Aorta (tissue), 5 donors: ENCODE measurements at regions not wholly inside any gene's neighbourhood (a gene's known extent, or its start where the extent isn't known, plus 50 kb on each side); places are given as distances from the start of the nearest gene placed in this dataset.
"Not testable (repeated sequence)": the region's sequence is repeated elsewhere in the genome, so short reads cannot be mapped to it uniquely, and the experiment has no call there.

ENCODE experiments used
- ATAC-seq: fragments of 200-7000 bp; cut with Tn5 transposase; one replicate; pipeline ENCODE4 v1.9.1; 2022; ENCODE audit warnings: moderate library complexity; ENCODE audit not compliant: low FRiP score
- DNase-seq, 2 donors: peaks; one replicate each; pipeline ENCODE4 v3.0.0-alpha.2; 2020
- H3K27ac ChIP-seq, 2 donors: one replicate each; pipeline ENCODE4 v1.5.1; 2013; ENCODE audit warnings: low read length in 2 of 2, mild to moderate bottlenecking in 2 of 2, moderate library complexity in 2 of 2, control low read depth in 1 of 2, inconsistent platforms in 1 of 2, low read depth in 1 of 2
- H3K27me3 ChIP-seq, 2 donors: one replicate each; pipeline ENCODE4 v1.6.1; 2013; ENCODE audit warnings: control low read depth in 1 of 2, low read length in 1 of 2, mild to moderate bottlenecking in 1 of 2, moderate library complexity in 1 of 2; ENCODE audit not compliant: insufficient read depth in 2 of 2, control insufficient read depth in 1 of 2
- H3K36me3 ChIP-seq, 2 donors: one replicate each; pipeline ENCODE4 v1.6.1; 2013; ENCODE audit warnings: control low read depth in 1 of 2, low read length in 1 of 2, mild to moderate bottlenecking in 1 of 2; ENCODE audit not compliant: insufficient read depth in 2 of 2, control insufficient read depth in 1 of 2
- H3K4me1 ChIP-seq, 2 donors: one replicate each; pipeline ENCODE4 v1.6.1; 2013; ENCODE audit warnings: low read length in 2 of 2, control low read depth in 1 of 2, mild to moderate bottlenecking in 1 of 2, moderate library complexity in 1 of 2; ENCODE audit not compliant: insufficient read depth in 2 of 2, control insufficient read depth in 1 of 2
- H3K4me3 ChIP-seq, 2 donors: one replicate each; pipeline ENCODE4 v1.5.1; 2013; ENCODE audit warnings: low read length in 2 of 2, control low read depth in 1 of 2, mild to moderate bottlenecking in 1 of 2
- H3K9me3 ChIP-seq: one replicate; pipeline ENCODE4 v1.6.1; 2013; ENCODE audit warnings: mild to moderate bottlenecking, low read length; ENCODE audit not compliant: control insufficient read depth
- WGBS, 2 donors: extraction: QIAGEN DNeasy Blood & Tissue Kit; methylation state at CpG; one replicate each; pipeline ENCODE4 v1.1.7; 2013; 5-methylcytosine and 5-hydroxymethylcytosine counted together
- intact Hi-C, 2 donors: fragments of 100-400 bp; cut with DNase I; formaldehyde crosslinking; loops; one replicate each; pipeline versions ENCODE4 v1.14.2 to v1.15.0; 2022
- donor health status: healthy with polysubstance abuse.
- donor health status: Bipolar disorder and iron deficiency.
- donor health status: DM: no; HTN: no; CAD: no.
- donor health status: DM: no; HTN: no; CAD: no.
- donor health status: DM: yes; HTN: yes; CAD: no.

GRCh38 chr12:13924286-13924685 is 57.1 kb downstream of the GRIN2B start:
- intact Hi-C loops, result no loop called here
- no peak overlapping the region for H3K27ac ChIP-seq
- H3K9me3 ChIP-seq, result no peaks in the 10 kb centered on the region
- H3K4me3 ChIP-seq, result no peak overlapping the region
- DNase-seq (no peak), ATAC-seq (no peak)
- no peaks in the 10 kb centered on the region for H3K4me1 ChIP-seq
- H3K36me3 ChIP-seq, result no peaks in the 10 kb centered on the region
- no peaks in the 10 kb centered on the region for H3K27me3 ChIP-seq
- WGBS, 2 donors, result 48 to 56% methylated on average over 2 of the region's 2 CpGs

DNA sequence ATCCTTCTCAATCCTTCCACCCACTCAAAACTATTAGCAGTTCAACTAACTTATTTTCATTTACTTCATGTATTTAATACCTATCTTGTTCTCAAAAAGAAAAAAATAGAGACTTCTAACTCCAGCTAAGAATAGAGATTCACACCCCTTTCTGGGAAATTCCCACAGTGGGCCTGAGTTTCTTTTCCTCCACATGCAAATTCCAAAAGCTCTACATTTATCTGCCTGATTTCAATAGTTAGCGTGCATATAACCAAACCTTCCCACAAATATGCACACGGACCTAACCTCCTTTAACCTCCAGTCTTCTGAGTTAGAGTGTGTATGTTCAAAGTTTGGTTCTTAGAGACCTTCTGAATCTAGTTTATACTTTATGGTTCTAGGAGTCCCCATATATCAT is 62.5 kb downstream of the GRIN2B start:
- no peak overlapping the region for H3K4me3 ChIP-seq
- no peaks in the 10 kb centered on the region for H3K27me3 ChIP-seq
- no peaks in the 10 kb centered on the region for H3K36me3 ChIP-seq
- no peak for DNase-seq
- no peaks in the 10 kb centered on the region for H3K4me1 ChIP-seq
- no peak for ATAC-seq
- intact Hi-C loops, result no loop called here
- no peaks in the 10 kb centered on the region for H3K9me3 ChIP-seq
- 23 to 30% methylated on average over 2 of the region's 2 CpGs for WGBS, 2 donors
- H3K27ac ChIP-seq, result no peak overlapping the region

- no peaks in the 10 kb centered on the region for H3K36me3 ChIP-seq
- no peaks in the 10 kb centered on the region for H3K4me1 ChIP-seq
- H3K9me3 ChIP-seq, result no peaks in the 10 kb centered on the region
- 62 to 72% methylated on average over 5 of the region's 5 CpGs for WGBS, 2 donors
- ATAC-seq (no peak), DNase-seq (no peak)
- no peak overlapping the region for H3K4me3 ChIP-seq
- intact Hi-C loops, result no loop called here
- H3K27ac ChIP-seq, result no peak overlapping the region
- no peaks in the 10 kb centered on the region for H3K27me3 ChIP-seq
Observed at GRCh38 chr12:13915096-13915495, 66.3 kb downstream of the GRIN2B start.

- Histone ChIP-seq H3K9me3 (no peaks in the 10 kb centered on the region), H3K36me3 (no peaks in the 10 kb centered on the region), H3K4me1 (no peaks in the 10 kb centered on the region), H3K27ac (no peak overlapping the region), H3K27me3 (no peaks in the 10 kb centered on the region), H3K4me3 (no peak overlapping the region)
- intact Hi-C loops, result no loop called here
- DNase-seq (no peak), ATAC-seq (no peak)
- WGBS, 2 donors, result 68 to 75% methylated on average over 2 of the region's 2 CpGs
Observed at GRCh38 chr12:13913371-13913770, 68.0 kb downstream of the GRIN2B start.

DNA sequence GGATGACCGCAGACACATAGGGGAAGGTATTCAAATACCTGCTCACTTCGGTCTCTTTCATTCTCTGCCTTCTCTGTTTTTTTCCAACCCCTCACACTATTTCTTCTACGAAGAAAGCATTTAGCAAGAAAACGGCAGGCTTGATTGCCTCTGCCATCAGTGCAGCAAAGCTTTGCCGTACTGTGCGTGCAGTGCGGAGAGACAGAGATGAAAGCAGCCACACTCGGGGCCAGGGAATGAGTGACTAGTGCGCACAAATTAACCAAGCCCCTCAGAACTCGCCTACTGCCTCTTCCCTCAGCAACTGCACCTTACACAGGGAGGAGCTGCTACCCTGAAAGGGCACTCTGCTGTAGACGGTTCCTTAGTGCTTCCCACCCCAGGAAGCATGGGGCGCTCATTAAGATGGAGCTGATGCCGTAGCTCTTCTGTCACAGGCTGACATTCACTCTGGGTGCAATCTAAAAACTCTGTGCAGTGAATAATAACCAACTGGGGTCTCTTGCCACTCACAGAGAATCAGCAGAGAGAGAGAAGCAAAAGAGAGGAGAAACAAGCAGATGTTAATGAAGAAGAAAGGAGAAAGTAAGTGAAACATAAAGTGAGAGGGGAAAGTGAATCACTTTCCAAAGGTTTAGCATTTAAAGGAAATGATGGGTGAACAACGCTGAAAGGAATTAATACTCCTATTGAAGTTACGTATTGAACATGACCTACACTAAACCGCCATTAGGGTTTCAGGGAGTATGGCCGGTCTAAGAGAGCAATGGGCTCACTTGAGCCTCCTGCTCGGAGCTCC is 69.4 kb downstream of the GRIN2B start:
- intact Hi-C loops, result no loop called here
- DNase-seq (no peak), ATAC-seq (no peak)
- Histone ChIP-seq H3K4me3 (no peak overlapping the region), H3K27ac (no peak overlapping the region), H3K36me3 (no peaks in the 10 kb centered on the region), H3K4me1 (no peaks in the 10 kb centered on the region), H3K27me3 (no peaks in the 10 kb centered on the region), H3K9me3 (no peaks in the 10 kb centered on the region)
- WGBS, 2 donors, result 85 to 86% methylated on average over 18 of the region's 18 CpGs

DNA sequence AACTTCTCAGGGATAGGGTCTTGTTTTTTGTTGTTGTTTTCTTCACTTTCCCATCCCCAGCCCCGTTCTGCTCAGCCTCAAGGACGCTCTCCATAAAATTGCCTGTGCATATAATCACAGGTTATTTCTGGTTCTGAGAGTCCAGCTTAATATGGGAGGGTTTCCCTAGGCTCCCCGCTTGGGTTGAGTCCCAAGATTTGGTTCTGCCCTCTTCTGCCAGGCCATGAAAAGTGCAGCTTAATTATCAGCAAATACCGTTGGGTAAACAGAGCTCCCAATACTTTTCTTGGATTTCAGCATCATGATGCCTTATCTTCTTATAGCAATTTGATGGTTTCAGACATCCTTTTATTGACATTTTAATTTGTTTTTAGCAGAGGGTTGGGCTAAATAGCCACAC is 75.6 kb downstream of the GRIN2B start:
- DNase-seq, result no peak
- intact Hi-C loops, result no loop called here
- no peak for ATAC-seq
- Histone ChIP-seq H3K36me3 (no peaks in the 10 kb centered on the region), H3K4me1 (no peaks in the 10 kb centered on the region), H3K9me3 (no peaks in the 10 kb centered on the region), H3K27ac (no peak overlapping the region), H3K27me3 (no peaks in the 10 kb centered on the region), H3K4me3 (no peak overlapping the region)
- 80 to 83% methylated on average over 4 of the region's 4 CpGs for WGBS, 2 donors

GRCh38 chr12:13900718-13901117 is 80.7 kb downstream of the GRIN2B start:
- no peak for DNase-seq

DNA sequence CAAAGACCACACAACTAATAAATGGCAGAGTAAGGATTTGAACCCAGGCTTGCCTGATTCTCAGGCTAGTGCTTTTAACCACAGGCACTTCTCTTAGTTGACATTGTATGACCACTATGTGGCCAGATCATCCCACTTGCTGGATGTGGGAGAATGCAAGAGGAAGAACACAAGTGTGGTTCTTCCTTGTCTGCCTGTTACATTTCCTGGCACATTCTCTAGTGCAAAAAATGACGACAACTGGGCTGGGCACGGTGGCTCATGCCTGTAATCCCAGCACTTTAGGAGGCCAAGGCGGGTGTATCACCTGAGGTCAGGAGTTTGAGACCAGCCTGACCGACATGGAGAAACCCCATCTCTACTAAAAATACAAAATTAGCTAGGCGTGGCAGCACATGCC is 83.0 kb downstream of the GRIN2B start:
- H3K4me1 ChIP-seq, H3K4me3 ChIP-seq, H3K36me3 ChIP-seq, H3K9me3 ChIP-seq, H3K27me3 ChIP-seq, H3K27ac ChIP-seq, intact Hi-C loops, DNase-seq, ATAC-seq: not testable (repeated sequence)
- WGBS, 2 donors, result 75 to 82% methylated on average over 5 of the region's 5 CpGs

More at GRCh38 chr12:13900718-13901117, 80.7 kb downstream of the GRIN2B start:
- H3K27ac ChIP-seq, result no peak overlapping the region
- no peaks in the 10 kb centered on the region for H3K27me3 ChIP-seq
- 73 to 75% methylated on average over 3 of the region's 3 CpGs for WGBS, 2 donors
- ATAC-seq, result no peak
- intact Hi-C loops, result no loop called here
- H3K36me3 ChIP-seq, result no peaks in the 10 kb centered on the region
- H3K4me3 ChIP-seq, result no peak overlapping the region
- H3K9me3 ChIP-seq, result no peaks in the 10 kb centered on the region
- no peaks in the 10 kb centered on the region for H3K4me1 ChIP-seq

DNA sequence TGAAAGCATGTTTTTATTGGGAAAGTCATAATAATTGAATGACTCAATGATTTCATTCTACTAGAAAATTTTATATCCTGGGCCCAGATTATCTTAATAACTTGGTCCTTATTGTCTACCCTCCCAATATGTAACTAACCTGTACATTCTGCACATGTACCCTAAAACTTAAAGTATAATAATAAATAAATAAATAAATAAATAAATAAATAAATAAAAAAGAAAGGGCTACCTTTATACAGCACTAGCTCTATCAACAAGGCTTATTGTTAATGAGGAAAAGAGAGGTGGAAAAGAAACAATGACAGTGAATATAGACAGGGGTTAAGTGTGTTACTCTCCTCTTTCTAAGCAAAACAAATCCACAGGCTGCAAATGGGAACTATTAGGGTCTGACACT is 83.6 kb downstream of the GRIN2B start:
- Histone ChIP-seq H3K36me3 (no peaks in the 10 kb centered on the region), H3K27ac (no peak overlapping the region), H3K4me1 (no peaks in the 10 kb centered on the region), H3K9me3 (no peaks in the 10 kb centered on the region), H3K4me3 (no peak overlapping the region), H3K27me3 (no peaks in the 10 kb centered on the region)
- DNase-seq (no peak), ATAC-seq (no peak)
- intact Hi-C loops, result no loop called here
